ENCODE measurements at regions not wholly inside any gene's neighbourhood (a gene's known extent, or its start where the extent isn't known, plus 50 kb on each side); places are given as distances from the start of the nearest gene placed in this dataset.

GRCh38 chr11:90744169-90744568 lies 521.3 kb upstream of the CHORDC1 start:
- Histone ChIP-seq H3K9me3 (replicated peaks in 1 of 2; ENCODE audit: control insufficient read depth in 2 of 2, insufficient read depth in 1 of 2, low read depth in 1 of 2, low read length in 2 of 2) (peaks cover 0 to 3% of the 10 kb centered on the region in 2 donors), H3K79me1 (ENCODE audit: low read depth, low read length) (no peaks in the 10 kb centered on the region), H3K4me3 (ENCODE audit: low read length in 2 of 2) (no peak overlapping the region), H2BK120ac (ENCODE audit: low read depth, low read length) (no peak overlapping the region), H4K91ac (ENCODE audit: low read depth, low read length, poor library complexity) (no peak overlapping the region), H2BK12ac (ENCODE audit: low read length) (no peak overlapping the region), H2BK5ac (ENCODE audit: low read length) (no peak overlapping the region), H2BK15ac (ENCODE audit: low read length) (no peak overlapping the region), H3K4ac (ENCODE audit: low read length) (no peak overlapping the region), H3K14ac (ENCODE audit: low read length) (no peak overlapping the region), H3K4me2 (ENCODE audit: insufficient read depth, low read length, poor library complexity, severe bottlenecking) (no peak overlapping the region), H3K18ac (ENCODE audit: low read length) (no peak overlapping the region), H3K36me3 (replicated peaks in 1 of 2; ENCODE audit: control insufficient read depth in 2 of 2, insufficient read depth in 2 of 2, low read length in 2 of 2) (no peaks in the 10 kb centered on the region), H4K8ac (ENCODE audit: low read depth, low read length) (no peak overlapping the region), H3K27me3 (ENCODE audit: control insufficient read depth in 3 of 3, insufficient read depth in 3 of 3, low read depth in 1 of 3, low read length in 3 of 3) (peaks cover 0 to 2% (median 0%) of the 10 kb centered on the region in 3 experiments), H3K27ac (replicated peaks; ENCODE audit: low read length) (no peak overlapping the region), H2AFZ (ENCODE audit: low read length) (no peak overlapping the region), H2AK5ac (ENCODE audit: low read depth, low read length) (no peak overlapping the region), H3K4me1 (ENCODE audit: control insufficient read depth in 2 of 2, insufficient read depth in 1 of 2, low read depth in 1 of 2, low read length in 2 of 2) (no peaks in the 10 kb centered on the region), H3K23ac (ENCODE audit: low read depth, low read length, poor library complexity) (no peak overlapping the region), H3K9ac (ENCODE audit: low read depth, low read length, poor library complexity) (no peak overlapping the region)
- no peak for DNase-seq (ENCODE audit: low spot score)
- WGBS, 2 donors (ENCODE audit: extremely low coverage in 2 of 2, insufficient read length in 2 of 2, insufficient replicate concordance in 1 of 2) = no CpG with 5 or more reads among the region's 1 CpG

GRCh38 chr11:90738799-90739198 lies 516.0 kb upstream of the CHORDC1 start:
- H2AFZ ChIP-seq (ENCODE audit: low read length) = no peak overlapping the region
- no peak for DNase-seq (ENCODE audit: low spot score)
- no peak overlapping the region for H3K18ac ChIP-seq (ENCODE audit: low read length)
- H3K4me1 ChIP-seq (ENCODE audit: control insufficient read depth in 2 of 2, insufficient read depth in 1 of 2, low read depth in 1 of 2, low read length in 2 of 2) = peaks cover 0 to 2% of the 10 kb centered on the region in 2 donors
- H3K4me2 ChIP-seq (ENCODE audit: insufficient read depth, low read length, poor library complexity, severe bottlenecking) = no peak overlapping the region
- no peak overlapping the region for H3K4me3 ChIP-seq (ENCODE audit: low read length in 2 of 2)
- H3K9ac ChIP-seq (ENCODE audit: low read depth, low read length, poor library complexity) = no peak overlapping the region
- H2BK5ac ChIP-seq (ENCODE audit: low read length) = no peak overlapping the region
- H4K91ac ChIP-seq (ENCODE audit: low read depth, low read length, poor library complexity) = no peak overlapping the region
- no peak overlapping the region for H2BK12ac ChIP-seq (ENCODE audit: low read length)
- H3K36me3 ChIP-seq (replicated peaks in 1 of 2; ENCODE audit: control insufficient read depth in 2 of 2, insufficient read depth in 2 of 2, low read length in 2 of 2) = no peaks in the 10 kb centered on the region
- H4K8ac ChIP-seq (ENCODE audit: low read depth, low read length) = no peak overlapping the region
- no peak overlapping the region for H2BK15ac ChIP-seq (ENCODE audit: low read length)
- H3K79me1 ChIP-seq (ENCODE audit: low read depth, low read length) = no peaks in the 10 kb centered on the region
- no CpG with 5 or more reads among the region's 1 CpG for WGBS, 2 donors (ENCODE audit: extremely low coverage in 2 of 2, insufficient read length in 2 of 2, insufficient replicate concordance in 1 of 2)
- H2BK120ac ChIP-seq (ENCODE audit: low read depth, low read length) = no peak overlapping the region
- H3K27me3 ChIP-seq (ENCODE audit: control insufficient read depth in 3 of 3, insufficient read depth in 3 of 3, low read depth in 1 of 3, low read length in 3 of 3) = no peaks in the 10 kb centered on the region
- H3K14ac ChIP-seq (ENCODE audit: low read length) = no peak overlapping the region
- H3K9me3 ChIP-seq (replicated peaks in 1 of 2; ENCODE audit: control insufficient read depth in 2 of 2, insufficient read depth in 1 of 2, low read depth in 1 of 2, low read length in 2 of 2) = no peaks in the 10 kb centered on the region
- H3K23ac ChIP-seq (ENCODE audit: low read depth, low read length, poor library complexity) = no peak overlapping the region
- H3K4ac ChIP-seq (ENCODE audit: low read length) = no peak overlapping the region
- H2AK5ac ChIP-seq (ENCODE audit: low read depth, low read length) = no peak overlapping the region
- no peak overlapping the region for H3K27ac ChIP-seq (replicated peaks; ENCODE audit: low read length)

- Histone ChIP-seq H3K9me3 (replicated peaks in 1 of 2; ENCODE audit: control insufficient read depth in 2 of 2, insufficient read depth in 1 of 2, low read depth in 1 of 2, low read length in 2 of 2) (no peaks in the 10 kb centered on the region), H2AK5ac (ENCODE audit: low read depth, low read length) (no peak overlapping the region), H3K14ac (ENCODE audit: low read length) (no peak overlapping the region), H3K9ac (ENCODE audit: low read depth, low read length, poor library complexity) (no peak overlapping the region), H2BK12ac (ENCODE audit: low read length) (no peak overlapping the region), H2AFZ (ENCODE audit: low read length) (no peak overlapping the region), H3K4me2 (ENCODE audit: insufficient read depth, low read length, poor library complexity, severe bottlenecking) (no peak overlapping the region), H4K91ac (ENCODE audit: low read depth, low read length, poor library complexity) (no peak overlapping the region), H2BK5ac (ENCODE audit: low read length) (no peak overlapping the region), H3K79me1 (ENCODE audit: low read depth, low read length) (no peaks in the 10 kb centered on the region), H3K4me1 (ENCODE audit: control insufficient read depth in 2 of 2, insufficient read depth in 1 of 2, low read depth in 1 of 2, low read length in 2 of 2) (peaks cover 0 to 2% of the 10 kb centered on the region in 2 donors), H3K4me3 (ENCODE audit: low read length in 2 of 2) (no peak overlapping the region), H3K4ac (ENCODE audit: low read length) (no peak overlapping the region), H3K27me3 (ENCODE audit: control insufficient read depth in 3 of 3, insufficient read depth in 3 of 3, low read depth in 1 of 3, low read length in 3 of 3) (no peaks in the 10 kb centered on the region), H2BK120ac (ENCODE audit: low read depth, low read length) (no peak overlapping the region), H3K36me3 (replicated peaks in 1 of 2; ENCODE audit: control insufficient read depth in 2 of 2, insufficient read depth in 2 of 2, low read length in 2 of 2) (no peaks in the 10 kb centered on the region), H2BK15ac (ENCODE audit: low read length) (no peak overlapping the region), H3K27ac (replicated peaks; ENCODE audit: low read length) (no peak overlapping the region), H4K8ac (ENCODE audit: low read depth, low read length) (no peak overlapping the region), H3K18ac (ENCODE audit: low read length) (no peak overlapping the region), H3K23ac (ENCODE audit: low read depth, low read length, poor library complexity) (no peak overlapping the region)
- WGBS, 2 donors (ENCODE audit: extremely low coverage in 2 of 2, insufficient read length in 2 of 2, insufficient replicate concordance in 1 of 2) = no CpG with 5 or more reads among the region's 1 CpG
- DNase-seq (ENCODE audit: low spot score) = no peak
These were observed 514.7 kb upstream of the CHORDC1 start for GRCh38 chr11:90737444-90738050.

- H3K18ac ChIP-seq (ENCODE audit: low read length) = no peak overlapping the region
- no peak overlapping the region for H2BK120ac ChIP-seq (ENCODE audit: low read depth, low read length)
- no peak overlapping the region for H2BK15ac ChIP-seq (ENCODE audit: low read length)
- no peak overlapping the region for H3K14ac ChIP-seq (ENCODE audit: low read length)
- no peak overlapping the region for H3K27ac ChIP-seq (replicated peaks; ENCODE audit: low read length)
- H3K9me3 ChIP-seq (replicated peaks in 1 of 2; ENCODE audit: control insufficient read depth in 2 of 2, insufficient read depth in 1 of 2, low read depth in 1 of 2, low read length in 2 of 2) = no peaks in the 10 kb centered on the region
- no peak overlapping the region for H3K9ac ChIP-seq (ENCODE audit: low read depth, low read length, poor library complexity)
- H3K27me3 ChIP-seq (ENCODE audit: control insufficient read depth in 3 of 3, insufficient read depth in 3 of 3, low read depth in 1 of 3, low read length in 3 of 3) = no peaks in the 10 kb centered on the region
- no peak overlapping the region for H3K4ac ChIP-seq (ENCODE audit: low read length)
- no CpG with 5 or more reads among the region's 2 CpGs for WGBS, 2 donors (ENCODE audit: extremely low coverage in 2 of 2, insufficient read length in 2 of 2, insufficient replicate concordance in 1 of 2)
- DNase-seq (ENCODE audit: low spot score) = no peak
- H3K4me3 ChIP-seq (ENCODE audit: low read length in 2 of 2) = no peak overlapping the region
- H3K4me1 ChIP-seq (ENCODE audit: control insufficient read depth in 2 of 2, insufficient read depth in 1 of 2, low read depth in 1 of 2, low read length in 2 of 2) = peaks cover 0 to 2% of the 10 kb centered on the region in 2 donors
- no peak overlapping the region for H4K91ac ChIP-seq (ENCODE audit: low read depth, low read length, poor library complexity)
- no peaks in the 10 kb centered on the region for H3K79me1 ChIP-seq (ENCODE audit: low read depth, low read length)
- H3K23ac ChIP-seq (ENCODE audit: low read depth, low read length, poor library complexity) = no peak overlapping the region
- H2BK5ac ChIP-seq (ENCODE audit: low read length) = no peak overlapping the region
- no peak overlapping the region for H3K4me2 ChIP-seq (ENCODE audit: insufficient read depth, low read length, poor library complexity, severe bottlenecking)
- no peak overlapping the region for H4K8ac ChIP-seq (ENCODE audit: low read depth, low read length)
- H3K36me3 ChIP-seq (replicated peaks in 1 of 2; ENCODE audit: control insufficient read depth in 2 of 2, insufficient read depth in 2 of 2, low read length in 2 of 2) = no peaks in the 10 kb centered on the region
- H2AK5ac ChIP-seq (ENCODE audit: low read depth, low read length) = no peak overlapping the region
- no peak overlapping the region for H2BK12ac ChIP-seq (ENCODE audit: low read length)
- H2AFZ ChIP-seq (ENCODE audit: low read length) = no peak overlapping the region
These were observed 509.6 kb upstream of the CHORDC1 start for GRCh38 chr11:90732486-90732885.
